ENCODE measurements at regions not wholly inside any gene's neighbourhood (a gene's known extent, or its start where the extent isn't known, plus 50 kb on each side); places are given as distances from the start of the nearest gene placed in this dataset.

DNA sequence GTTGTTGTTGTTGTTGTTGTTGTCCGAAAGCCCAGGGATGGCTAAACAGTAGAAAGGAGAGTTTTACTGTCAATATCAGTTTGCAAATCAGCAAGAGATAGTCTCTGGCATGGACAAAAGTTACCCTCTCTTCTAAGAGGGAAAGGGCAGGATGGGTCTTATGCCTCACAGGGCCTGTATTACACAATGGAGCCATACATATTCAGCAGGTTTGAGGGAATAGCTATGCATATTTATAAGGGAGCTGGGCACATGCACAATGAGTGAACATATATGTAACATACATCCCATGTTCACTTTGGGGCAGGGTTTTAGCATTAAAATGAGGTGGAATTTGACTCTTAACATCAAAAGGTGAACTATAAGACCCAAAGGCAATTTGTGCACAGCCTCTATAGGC is 84.4 kb upstream of the PGBD5 start:
- no peak for TF ChIP-seq CTCF (IDR thresholded peaks at IDR 0.05; ENCODE audit: low read depth, low read length)
- TF ChIP-seq EZH2phosphoT487 (IDR thresholded peaks at IDR 0.05; ENCODE audit: low read depth), result no peak

All from OCI-LY3 (cell line).